ENCODE measurements at regions not wholly inside any gene's neighbourhood (a gene's known extent, or its start where the extent isn't known, plus 50 kb on each side); places are given as distances from the start of the nearest gene placed in this dataset.
"Not testable (repeated sequence)": the region's sequence is repeated elsewhere in the genome, so short reads cannot be mapped to it uniquely, and the experiment has no call there.

DNA sequence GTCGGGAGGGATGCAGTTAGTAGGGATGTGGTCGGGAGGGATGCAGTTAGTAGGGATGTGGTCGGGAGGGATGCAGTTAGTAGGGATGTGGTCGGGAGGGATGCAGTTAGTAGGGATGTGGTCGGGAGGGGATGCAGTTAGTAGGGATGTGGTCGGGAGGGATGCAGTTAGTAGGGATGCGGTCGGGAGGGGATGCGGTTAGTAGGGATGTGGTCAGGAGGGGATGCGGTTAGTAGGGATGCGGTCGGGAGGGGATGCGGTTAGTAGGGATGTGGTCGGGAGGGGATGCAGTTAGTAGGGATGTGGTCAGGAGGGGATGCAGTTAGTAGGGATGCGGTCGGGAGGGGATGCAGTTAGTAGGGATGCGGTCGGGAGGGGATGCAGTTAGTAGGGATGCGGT lies 96.2 kb downstream of the BDH1 start:
- DNase-seq, result not testable (repeated sequence)

DNA sequence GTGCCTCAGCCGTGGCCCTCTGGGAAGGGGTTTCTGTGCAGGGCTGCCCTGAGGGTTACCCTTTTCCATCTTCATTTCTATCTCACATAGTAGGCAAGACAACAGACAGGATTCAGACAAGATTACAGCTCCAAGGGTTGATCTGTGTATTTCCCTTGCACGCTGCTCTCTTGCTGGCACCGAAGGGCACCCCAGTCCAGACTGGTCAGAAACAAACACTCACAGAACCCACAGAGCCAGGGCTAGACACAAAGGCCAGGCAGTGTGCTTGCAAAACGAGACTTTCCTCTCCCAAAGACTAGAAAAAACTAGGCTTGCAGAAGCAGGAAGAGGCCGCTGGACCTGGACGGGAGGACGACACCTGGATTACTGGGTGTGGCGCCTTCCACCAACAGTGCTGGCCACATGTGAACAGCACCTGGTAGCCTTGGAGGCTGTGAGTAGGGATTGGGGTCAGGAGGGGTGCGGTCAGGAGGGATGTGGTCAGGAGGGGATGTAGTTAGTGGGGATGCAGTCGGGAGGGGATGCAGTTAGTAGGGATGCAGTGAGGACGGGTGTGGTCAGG lies 96.8 kb downstream of the BDH1 start:
- DNase-seq, result no peak

DNA sequence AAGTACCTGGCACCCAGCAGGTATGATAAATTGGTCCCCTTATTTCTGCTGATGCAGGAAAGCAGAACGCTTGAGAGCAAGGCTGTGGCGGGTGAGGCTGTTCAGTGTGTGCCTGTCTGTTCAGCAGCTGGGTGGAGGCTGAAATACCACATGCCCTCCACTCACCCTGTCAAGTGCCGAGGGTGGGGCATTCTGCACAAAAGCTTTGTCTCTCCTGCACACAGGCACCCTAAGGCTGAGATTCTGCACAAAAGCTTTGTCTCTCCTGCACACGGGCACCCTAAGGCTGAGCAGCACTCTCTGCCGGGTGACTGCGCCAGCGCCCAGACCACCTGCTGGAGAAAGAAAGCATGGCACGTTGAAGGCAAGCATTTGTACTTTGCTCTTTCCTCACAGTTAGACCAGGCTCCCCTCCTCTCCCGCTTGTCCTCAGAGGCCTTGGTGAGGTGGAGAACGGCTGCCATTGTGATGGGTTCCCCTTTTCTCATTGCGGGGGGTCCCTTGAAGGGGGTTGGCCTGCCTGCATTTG lies 97.5 kb downstream of the BDH1 start:
- DNase-seq, result no peak

DNA sequence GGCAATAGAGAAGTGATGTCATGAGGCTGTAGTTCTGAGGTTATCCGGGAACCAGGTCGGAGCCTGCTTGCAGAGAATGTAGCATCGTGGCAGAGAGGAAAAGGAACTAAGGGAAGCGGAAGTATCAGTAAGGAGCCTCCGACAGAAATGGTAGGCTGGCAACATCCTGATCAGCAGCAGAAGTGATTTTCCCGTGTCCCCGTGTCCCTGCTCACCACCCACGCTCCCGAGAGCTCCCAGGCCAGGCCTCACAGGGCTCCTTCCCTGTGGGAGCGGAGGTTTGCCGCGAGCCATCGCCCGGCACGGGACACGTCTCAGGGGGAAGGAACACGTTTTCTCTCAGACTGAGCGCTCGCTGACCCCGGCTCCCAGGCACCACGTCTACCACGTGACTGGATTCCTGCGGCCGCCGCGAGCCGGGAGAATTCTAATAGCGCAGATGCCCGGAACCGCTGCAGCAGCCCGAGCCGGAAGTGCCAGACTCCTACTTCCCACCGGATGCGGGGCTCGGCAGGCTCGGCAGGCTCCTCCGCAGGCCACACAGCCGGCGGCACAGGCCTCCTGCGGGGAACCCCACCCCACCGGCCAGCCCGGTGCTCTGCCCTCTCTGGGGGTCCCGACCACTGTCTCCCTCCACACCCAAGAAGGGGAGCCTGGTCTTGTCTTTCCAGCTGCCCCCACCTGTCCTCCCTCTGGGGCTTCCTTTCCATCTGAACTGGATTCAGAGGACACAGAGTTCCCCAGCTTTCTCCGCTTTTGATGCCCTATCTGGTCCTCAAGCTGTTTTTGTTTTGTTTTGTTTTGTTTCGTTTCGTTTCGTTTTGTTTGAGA lies 99.3 kb downstream of the BDH1 start:
- peak; percentile 92 for DNase-seq

DNA sequence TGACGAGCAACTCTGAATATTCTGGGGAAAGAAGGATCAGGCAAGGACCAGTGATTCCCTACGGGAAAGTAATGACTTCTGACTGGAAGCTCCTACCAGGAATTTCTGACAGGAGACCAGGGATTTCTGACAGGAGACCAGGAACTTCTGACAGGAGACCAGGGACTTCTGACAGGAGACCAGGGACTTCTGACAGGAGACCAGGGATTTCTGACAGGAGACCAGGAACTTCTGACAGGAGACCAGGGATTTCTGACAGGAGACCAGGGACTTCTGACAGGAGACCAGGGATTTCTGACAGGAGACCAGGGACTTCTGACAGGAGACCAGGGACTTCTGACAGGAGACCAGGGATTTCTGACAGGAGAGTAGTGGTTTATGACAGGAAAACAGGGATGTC lies 100.9 kb downstream of the BDH1 start:
- DNase-seq, result not testable (repeated sequence)

DNA sequence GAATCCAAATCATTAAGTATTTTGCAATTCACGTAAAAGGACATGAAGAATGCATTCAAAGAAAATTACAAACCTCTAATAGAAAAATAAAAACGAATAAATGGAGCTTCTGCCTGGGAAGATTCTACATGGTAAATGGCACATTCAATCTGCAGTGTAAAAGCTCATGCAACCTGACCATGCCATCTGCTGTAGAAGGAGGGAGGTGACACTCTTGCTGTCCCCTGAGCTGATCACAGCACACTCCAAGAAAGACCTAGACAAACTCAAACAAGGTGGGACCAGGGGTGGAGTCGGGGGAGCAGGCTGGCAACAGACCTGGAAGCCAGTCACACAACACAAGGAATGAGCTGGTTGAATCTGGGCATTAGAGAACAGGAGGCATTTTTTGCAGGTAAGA lies 101.8 kb downstream of the BDH1 start:
- no peak for DNase-seq

DNA sequence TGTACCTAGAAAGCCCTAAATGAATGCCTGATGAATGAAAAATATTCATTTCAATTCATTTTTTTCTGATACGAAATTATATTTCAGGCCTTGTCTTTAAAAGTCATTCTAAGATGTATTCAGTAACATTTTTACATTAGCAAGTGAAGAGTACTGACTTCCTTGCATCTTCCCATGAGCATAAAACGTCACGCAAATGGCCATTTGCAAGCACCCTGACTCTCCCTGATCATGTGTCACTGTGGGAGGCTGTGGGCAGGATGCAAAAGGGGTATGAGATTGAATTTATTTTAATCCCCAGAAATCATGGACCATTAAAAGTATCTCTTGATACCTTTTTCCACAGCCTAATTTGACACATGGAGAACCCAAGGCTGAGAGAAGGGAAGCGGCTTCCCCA lies 105.0 kb downstream of the BDH1 start:
- DNase-seq, result no peak

DNA sequence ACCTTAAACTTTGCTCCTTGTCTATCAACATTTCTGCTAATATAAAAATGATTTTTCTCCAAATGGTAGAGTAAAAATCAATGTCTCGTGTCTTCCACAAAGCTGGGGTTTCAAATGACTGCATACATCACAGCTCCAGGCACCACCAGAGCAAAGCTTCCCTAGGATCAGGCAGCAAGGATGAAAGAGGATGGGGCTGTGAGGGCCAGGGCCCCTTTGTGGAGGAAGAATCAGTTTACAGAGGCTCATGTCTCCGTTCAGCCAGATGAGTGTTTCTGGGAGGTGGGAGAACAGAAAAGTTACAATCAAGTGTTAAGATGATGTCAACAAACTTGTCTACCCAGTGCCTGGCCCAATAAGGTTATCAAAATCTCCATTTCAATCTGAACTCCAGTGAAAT lies 105.5 kb downstream of the BDH1 start:
- no peak for DNase-seq

DNA sequence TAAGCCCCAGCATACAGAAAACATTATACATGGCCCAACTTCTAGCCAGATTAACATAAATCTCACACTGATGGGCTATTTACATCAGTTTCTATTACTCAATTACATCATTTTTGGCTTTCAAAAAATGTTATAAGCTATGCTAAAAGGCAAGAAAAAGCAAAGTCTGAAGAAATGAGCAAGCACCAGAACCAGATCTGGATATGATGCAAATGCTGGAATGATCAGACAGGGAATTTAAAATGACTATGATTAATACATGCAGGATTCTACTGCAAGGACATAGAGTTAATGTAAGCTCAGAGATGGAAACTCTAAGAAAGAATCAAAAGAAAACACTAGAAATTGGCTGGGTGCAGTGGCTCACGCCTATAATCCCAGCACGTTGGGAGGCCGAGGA lies 106.6 kb downstream of the BDH1 start:
- DNase-seq, result not testable (repeated sequence)

DNA sequence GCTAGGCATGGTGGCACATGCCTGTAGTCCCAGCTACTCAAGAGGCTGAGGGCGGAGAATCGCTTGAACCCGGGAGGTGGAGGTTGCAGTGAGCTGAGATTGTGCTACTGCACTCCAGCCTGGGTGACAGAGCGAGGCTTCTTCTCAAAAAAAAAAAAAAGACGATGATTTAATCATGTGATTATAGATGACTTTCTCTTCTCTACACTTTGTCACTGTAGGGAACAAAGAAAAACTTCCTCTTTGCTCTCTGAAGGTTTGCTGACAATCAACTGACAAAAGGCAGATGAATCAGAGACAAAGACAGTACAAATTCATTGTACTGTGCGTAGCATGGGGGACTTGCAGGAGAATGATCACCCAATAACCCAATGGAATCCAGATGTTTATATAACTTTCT lies 108.0 kb downstream of the BDH1 start:
- DNase-seq, result not testable (repeated sequence)

DNA sequence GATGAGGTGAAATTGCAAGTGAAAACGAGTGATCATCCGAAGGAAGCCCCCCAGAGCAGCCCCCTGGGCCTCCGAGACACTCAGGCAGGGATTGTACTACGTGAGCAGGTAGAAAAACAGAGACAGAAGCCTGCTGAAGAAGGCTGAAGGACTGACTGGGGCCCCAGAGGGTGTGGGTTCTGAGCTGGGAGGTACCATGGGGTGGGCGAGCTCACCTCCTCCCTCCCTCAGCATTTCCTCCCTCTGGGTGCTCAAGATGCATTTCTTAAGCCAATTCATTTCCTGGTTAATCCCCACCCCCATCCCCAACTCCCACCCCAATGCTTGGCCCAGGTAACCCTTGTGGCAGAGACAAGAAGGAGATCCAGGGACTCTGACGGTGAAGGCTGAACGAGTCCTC lies 108.7 kb downstream of the BDH1 start:
- no peak for DNase-seq

DNA sequence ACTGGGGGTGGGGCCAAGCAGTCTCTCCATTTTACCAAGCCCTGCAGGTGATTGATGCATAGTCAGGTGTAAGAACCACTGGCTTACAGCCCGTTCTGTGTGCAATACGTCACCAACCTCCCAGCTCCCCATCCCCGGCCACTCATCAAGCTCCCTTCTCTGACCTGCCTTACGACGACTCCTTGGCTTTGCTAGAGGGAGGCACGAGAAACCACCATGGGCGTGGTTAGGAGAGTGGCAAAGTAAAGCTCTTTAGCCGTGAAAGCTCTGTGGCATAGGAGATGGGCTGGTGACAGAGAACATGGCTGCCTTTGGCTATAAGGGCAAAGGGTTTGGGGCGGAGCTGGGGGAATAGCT lies 109.1 kb downstream of the BDH1 start:
- no peak for DNase-seq

DNA sequence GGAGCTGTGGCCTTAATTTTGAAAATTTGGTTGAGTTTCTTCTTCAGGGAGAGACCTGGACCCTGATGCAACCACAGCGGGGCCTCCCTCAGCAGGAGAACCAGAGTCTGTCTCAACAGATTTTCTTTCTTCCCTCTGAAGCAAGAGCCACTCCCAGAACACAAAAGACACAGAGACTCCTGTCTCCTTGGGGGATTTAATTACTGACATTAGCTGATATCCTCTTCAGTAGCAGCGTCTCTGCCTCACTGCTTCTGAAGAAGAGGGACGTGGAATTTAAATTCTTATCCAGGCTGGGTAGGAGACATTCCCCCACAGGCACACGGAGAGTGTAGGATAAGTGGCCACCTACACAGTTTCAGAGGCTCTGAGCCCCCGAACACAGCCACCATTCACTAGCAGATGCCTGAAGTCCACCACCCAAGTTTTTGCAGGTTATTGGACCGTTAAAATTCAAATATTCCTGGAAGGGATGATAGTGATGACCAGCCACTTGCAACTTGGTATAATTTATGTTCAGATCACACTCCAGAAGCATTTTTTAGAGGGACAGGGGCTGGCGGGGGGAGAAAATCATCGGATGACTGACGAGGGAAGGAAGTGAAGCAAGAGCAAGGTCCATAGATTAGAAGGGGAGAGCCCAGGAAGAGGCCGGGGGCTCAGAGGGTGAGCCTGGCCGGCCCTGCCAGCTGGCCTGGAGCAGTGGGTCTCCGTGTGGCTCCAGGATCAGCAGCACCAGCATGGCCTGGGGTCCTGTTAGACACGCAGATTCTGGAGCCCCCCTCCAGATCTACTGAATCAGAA lies 109.7 kb downstream of the BDH1 start:
- no peak for DNase-seq

DNA sequence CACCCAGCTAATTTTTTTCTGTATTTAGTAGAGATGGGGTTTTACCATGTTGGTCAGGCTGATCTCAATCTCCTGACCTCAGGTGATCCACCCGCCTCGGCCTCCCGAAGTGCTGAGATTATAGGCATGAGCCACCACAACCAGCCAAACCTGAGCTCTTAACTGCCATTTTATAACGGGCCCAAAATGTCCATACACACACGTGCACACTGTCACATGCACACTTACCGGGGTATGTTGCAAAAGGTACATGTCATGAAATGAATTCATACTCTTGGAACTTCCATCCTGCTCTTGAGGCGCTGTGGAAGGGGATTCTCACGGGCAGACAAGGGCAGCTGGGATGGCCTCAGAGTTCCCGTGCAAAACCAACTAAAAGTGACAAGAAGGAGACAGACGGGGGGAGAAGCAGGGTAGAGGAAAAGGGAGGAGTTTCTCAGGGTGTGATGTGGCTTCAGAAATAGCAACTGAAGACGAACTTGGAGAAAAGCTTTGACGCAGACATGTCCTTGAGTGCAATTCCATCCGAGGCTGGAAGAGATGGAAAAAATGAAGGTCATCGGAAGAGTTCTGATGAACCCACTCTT lies 110.9 kb downstream of the BDH1 start:
- DNase-seq, result no peak

DNA sequence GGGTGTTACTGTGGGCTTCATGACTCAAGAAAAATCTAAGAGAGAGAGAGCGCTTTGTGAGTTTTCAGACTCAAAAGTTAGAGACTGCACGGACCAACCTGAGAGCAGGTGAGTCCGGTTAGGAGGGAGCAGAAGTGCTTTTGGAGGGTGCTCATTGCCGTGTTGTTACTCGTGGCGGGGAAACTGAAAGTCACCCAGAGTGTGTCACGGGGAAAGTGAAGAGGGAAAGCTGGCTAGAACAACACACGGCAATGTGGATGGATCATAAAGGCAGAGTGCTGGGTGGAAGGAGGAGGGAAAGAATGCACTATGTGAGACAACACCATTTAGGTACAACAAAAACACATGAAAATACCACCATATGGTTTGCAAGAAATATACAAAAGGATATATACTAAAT lies 112.3 kb downstream of the BDH1 start:
- no peak for DNase-seq

DNA sequence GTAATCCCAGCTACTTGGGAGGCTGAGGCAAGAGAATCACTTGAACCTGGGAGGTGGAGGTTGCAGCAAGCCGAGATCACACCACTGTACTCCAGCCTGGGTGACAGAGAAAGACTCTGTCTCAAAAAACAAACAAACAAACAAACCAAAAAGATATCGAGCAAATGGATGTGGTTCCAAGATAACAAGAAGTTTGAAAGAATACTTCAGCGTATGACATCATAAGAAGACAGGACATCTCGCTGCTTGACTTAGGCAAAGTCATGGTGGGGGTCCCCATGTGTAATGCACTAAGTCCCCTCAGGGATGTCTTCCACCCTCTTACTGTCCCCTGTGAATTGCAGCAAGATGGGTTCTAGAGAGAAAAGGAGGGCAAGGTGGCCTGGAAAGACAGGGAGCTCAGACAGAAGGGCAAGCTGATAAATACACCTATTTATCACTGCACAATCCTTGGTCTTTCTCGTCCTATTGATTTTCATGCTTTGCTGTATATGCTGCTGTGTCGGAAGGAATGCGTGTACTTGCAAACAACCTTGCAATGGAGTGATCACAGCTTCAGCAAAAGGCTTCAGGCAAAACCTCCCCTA lies 115.0 kb downstream of the BDH1 start:
- no peak for DNase-seq

DNA sequence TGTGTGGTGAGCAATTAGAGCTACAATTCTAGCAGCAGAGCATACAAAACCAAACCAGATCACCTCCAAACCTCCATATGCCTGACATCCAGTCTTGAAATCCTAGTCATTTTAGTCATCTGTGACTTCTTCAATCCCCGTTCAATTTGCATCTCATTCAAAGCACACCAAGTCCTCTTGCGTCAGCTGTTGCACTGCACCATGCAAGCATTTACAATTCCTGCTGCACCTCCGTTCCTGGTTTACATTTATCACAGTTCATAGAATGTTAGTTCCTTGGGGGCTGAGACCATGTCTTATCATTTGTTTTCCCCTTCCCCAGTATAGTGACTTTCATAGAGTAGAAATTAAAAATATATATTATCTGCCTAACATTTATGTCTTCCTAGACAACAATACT lies 116.9 kb downstream of the BDH1 start:
- DNase-seq, result no peak

DNA sequence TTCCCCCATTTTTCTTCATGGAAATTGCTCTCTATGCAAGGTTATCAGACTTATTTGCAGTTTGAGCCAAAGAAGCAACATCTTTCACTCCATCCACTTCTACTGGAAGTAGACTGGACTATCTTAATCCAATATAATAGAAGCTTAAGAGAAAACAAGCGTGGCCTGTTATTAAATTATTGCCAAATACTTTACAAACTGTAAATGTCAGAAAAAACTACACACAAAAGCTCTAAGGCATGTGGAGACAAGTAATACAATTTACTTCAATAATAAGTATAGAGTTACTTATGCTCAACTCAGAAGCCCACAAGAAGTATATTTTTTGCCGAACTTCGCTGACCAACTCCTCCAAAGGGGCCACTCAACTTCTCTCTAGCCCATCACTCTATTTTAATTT lies 120.3 kb downstream of the BDH1 start:
- no peak for DNase-seq

DNA sequence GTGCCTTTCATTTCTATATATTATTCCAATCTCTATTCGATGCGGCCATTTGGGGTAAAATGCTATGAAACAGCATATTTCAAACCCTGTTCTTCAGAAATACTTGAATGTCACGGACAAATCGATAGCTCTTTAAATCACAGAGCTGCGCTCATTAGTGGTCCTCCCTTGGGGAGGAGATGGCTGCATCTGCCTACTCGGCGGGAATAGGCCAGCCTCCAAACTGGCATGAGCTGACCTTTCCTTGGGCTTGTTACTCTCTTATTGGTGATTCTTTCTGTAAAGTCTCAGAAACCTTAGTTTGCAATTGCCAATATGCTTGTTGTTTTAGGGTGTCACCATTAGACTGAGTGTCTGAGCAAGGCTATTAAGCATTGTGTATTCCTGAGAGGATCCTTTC lies 120.9 kb downstream of the BDH1 start:
- DNase-seq, result no peak

DNA sequence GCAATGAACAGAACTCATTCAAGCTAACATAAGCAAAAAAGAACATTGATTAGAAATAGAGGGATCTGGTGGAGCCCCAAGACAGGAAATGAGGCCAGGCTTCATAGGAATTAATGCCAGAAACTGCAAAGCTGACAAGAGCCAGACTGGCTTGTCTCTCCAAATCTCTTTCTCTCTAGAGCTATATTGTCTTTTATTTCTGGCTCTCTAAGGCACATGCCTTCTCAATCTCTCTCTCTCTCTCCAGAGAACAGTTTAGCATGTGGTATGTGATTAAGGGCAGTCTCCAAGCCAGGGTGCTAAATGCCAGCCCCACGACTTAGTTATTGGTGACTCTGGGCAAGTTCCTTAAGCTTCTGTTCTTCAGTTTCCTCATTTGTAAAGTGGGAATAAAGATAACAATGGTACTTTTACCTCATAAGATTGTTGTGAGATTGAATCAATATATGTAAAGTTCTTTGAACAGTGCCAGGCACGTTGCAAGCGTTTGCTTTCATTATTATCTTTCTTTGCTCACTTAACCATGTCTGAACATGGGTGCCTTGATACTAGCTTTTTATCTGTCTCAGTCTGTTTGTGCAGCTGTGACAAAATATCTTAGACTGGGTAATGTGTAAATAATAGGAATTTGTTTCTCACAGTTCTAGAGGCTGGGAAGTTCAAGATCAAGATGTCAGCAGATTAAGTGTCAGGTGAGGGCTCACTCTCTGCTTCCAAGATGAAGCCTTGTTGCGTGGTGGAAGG lies 123.2 kb downstream of the BDH1 start:
- DNase-seq, result peak; percentile 46

DNA sequence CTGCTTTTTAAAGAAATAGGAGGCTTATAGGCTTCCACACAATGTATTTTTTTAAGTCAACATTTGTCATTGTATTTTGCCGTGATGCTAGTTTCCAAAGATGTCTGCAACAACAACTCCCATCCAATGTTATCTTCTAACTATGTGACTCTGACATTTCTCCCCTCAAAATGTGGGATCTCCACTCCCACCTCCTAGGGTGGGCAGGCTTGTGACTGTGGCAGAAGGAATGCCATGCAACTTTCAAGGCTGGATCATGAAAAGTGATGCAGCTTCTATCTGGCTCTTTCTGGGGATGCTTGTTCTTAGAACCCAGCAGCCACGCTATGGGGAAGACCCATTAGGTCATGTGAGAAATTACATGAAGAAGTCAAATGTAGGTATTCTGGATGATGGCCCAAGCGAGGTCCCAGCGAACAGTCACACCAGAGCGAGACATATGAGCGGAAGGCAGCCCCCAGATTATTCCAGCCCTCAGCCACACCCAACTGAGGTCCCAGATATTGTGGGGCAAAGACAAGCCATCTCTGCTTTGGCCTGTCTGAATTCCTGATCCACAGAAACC lies 124.3 kb downstream of the BDH1 start:
- no peak for DNase-seq

DNA sequence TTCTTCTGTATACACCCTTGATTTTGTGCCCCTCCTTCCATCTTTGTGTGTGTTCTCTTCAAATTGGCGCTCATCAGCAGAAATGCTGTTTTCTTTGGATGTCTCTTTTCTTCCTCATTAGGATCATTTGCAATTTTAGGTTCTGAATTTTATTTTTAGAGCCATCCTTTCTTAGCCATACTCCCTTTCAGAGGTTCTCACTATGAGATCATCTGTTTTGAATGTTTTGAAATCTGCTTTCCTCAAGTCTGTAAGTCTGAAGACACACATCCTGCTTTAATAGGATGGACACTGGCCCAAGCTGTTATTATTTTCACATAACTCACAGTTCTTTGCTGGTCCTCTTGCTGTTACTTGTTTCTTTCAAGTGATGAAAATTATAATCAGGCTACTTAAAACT lies 124.8 kb downstream of the BDH1 start:
- no peak for DNase-seq

Measured in femur (tissue), 1 donor.